ENCODE measurements at regions not wholly inside any gene's neighbourhood (a gene's known extent, or its start where the extent isn't known, plus 50 kb on each side); places are given as distances from the start of the nearest gene placed in this dataset.

GRCh38 chr2:236991874-236992273, 93.8 kb upstream of the COPS8 start:
- no peaks in the 10 kb centered on the region for H3K27me3 ChIP-seq
- 83% methylated on average over 1 of the region's 1 CpG for WGBS (ENCODE audit: low lambda C conversion rate, missing lambda C conversion rate)
- no peaks in the 10 kb centered on the region for H3K36me3 ChIP-seq (replicated peaks; ENCODE audit: insufficient read depth, low read depth)
- H3K4me2 ChIP-seq, result no peak overlapping the region
- no peak overlapping the region for H3K27ac ChIP-seq
- no peaks in the 10 kb centered on the region for H3K9me3 ChIP-seq (ENCODE audit: low read depth)
- H2AFZ ChIP-seq, result no peak overlapping the region
- H4K20me1 ChIP-seq (ENCODE audit: insufficient read depth, poor library complexity, severe bottlenecking), result no peaks in the 10 kb centered on the region
- no peak for DNase-seq (ENCODE audit: low spot score)
- no peaks in the 10 kb centered on the region for H3K9me2 ChIP-seq (replicated peaks; ENCODE audit: insufficient read depth)
- H3K4me3 ChIP-seq, result no peak overlapping the region
- no peak for TF ChIP-seq EZH2phosphoT487 (IDR thresholded peaks at IDR 0.05; ENCODE audit: low read depth, severe bottlenecking, unreplicated experiment)
- TF ChIP-seq, protein P1, sequence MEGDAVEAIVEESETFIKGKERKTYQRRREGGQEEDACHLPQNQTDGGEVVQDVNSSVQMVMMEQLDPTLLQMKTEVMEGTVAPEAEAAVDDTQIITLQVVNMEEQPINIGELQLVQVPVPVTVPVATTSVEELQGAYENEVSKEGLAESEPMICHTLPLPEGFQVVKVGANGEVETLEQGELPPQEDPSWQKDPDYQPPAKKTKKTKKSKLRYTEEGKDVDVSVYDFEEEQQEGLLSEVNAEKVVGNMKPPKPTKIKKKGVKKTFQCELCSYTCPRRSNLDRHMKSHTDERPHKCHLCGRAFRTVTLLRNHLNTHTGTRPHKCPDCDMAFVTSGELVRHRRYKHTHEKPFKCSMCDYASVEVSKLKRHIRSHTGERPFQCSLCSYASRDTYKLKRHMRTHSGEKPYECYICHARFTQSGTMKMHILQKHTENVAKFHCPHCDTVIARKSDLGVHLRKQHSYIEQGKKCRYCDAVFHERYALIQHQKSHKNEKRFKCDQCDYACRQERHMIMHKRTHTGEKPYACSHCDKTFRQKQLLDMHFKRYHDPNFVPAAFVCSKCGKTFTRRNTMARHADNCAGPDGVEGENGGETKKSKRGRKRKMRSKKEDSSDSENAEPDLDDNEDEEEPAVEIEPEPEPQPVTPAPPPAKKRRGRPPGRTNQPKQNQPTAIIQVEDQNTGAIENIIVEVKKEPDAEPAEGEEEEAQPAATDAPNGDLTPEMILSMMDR (IDR thresholded peaks at IDR 0.05; ENCODE audit: poor library complexity), result no peak
- TF ChIP-seq EZH2 (IDR thresholded peaks at IDR 0.05; ENCODE audit: borderline replicate concordance), result no peak
- H3K4me1 ChIP-seq (ENCODE audit: insufficient read depth), result peaks cover 31% of the 10 kb centered on the region
- H3K79me2 ChIP-seq, result no peaks in the 10 kb centered on the region

- peaks cover 33% of the 10 kb centered on the region for H3K4me1 ChIP-seq (ENCODE audit: insufficient read depth)
Measured at GRCh38 chr2:236993286-236993685, 92.4 kb upstream of the COPS8 start.

GRCh38 chr2:236994361-236994760, 91.3 kb upstream of the COPS8 start:
- Histone ChIP-seq H3K79me2 (no peaks in the 10 kb centered on the region), H2AFZ (no peak overlapping the region), H4K20me1 (ENCODE audit: insufficient read depth, poor library complexity, severe bottlenecking) (no peaks in the 10 kb centered on the region), H3K9me2 (replicated peaks; ENCODE audit: insufficient read depth) (no peaks in the 10 kb centered on the region), H3K4me1 (ENCODE audit: insufficient read depth) (peaks cover 23% of the 10 kb centered on the region), H3K9me3 (ENCODE audit: low read depth) (no peaks in the 10 kb centered on the region), H3K4me2 (no peak overlapping the region), H3K27me3 (no peaks in the 10 kb centered on the region), H3K4me3 (no peak overlapping the region), H3K27ac (no peak overlapping the region), H3K36me3 (replicated peaks; ENCODE audit: insufficient read depth, low read depth) (no peaks in the 10 kb centered on the region)
- DNase-seq (ENCODE audit: low spot score), result no peak
- TF ChIP-seq EZH2phosphoT487 (IDR thresholded peaks at IDR 0.05; ENCODE audit: low read depth, severe bottlenecking, unreplicated experiment), result no peak
- TF ChIP-seq EZH2 (IDR thresholded peaks at IDR 0.05; ENCODE audit: borderline replicate concordance), result no peak
- TF ChIP-seq, protein P1 (IDR thresholded peaks at IDR 0.05; ENCODE audit: poor library complexity), result no peak
- 57% methylated on average over 9 of the region's 9 CpGs for WGBS (ENCODE audit: low lambda C conversion rate, missing lambda C conversion rate)

More at GRCh38 chr2:236993286-236993685, 92.4 kb upstream of the COPS8 start:
- no peaks in the 10 kb centered on the region for H3K9me3 ChIP-seq (ENCODE audit: low read depth)
- no peak overlapping the region for H3K27ac ChIP-seq
- H2AFZ ChIP-seq, result no peak overlapping the region
- H3K79me2 ChIP-seq, result no peaks in the 10 kb centered on the region
- TF ChIP-seq, protein P1 (IDR thresholded peaks at IDR 0.05; ENCODE audit: poor library complexity), result no peak
- no peak for TF ChIP-seq EZH2phosphoT487 (IDR thresholded peaks at IDR 0.05; ENCODE audit: low read depth, severe bottlenecking, unreplicated experiment)
- TF ChIP-seq EZH2 (IDR thresholded peaks at IDR 0.05; ENCODE audit: borderline replicate concordance), result no peak
- no peak overlapping the region for H3K4me2 ChIP-seq
- H3K27me3 ChIP-seq, result no peaks in the 10 kb centered on the region
- 100% methylated on average over 2 of the region's 2 CpGs for WGBS (ENCODE audit: low lambda C conversion rate, missing lambda C conversion rate)
- DNase-seq (ENCODE audit: low spot score), result no peak
- H3K4me3 ChIP-seq, result no peak overlapping the region
- H3K36me3 ChIP-seq (replicated peaks; ENCODE audit: insufficient read depth, low read depth), result no peaks in the 10 kb centered on the region
- H4K20me1 ChIP-seq (ENCODE audit: insufficient read depth, poor library complexity, severe bottlenecking), result no peaks in the 10 kb centered on the region
- H3K9me2 ChIP-seq (replicated peaks; ENCODE audit: insufficient read depth), result no peaks in the 10 kb centered on the region
